AG04450 (cell line): ENCODE measurements at regions not wholly inside any gene's neighbourhood (a gene's known extent, or its start where the extent isn't known, plus 50 kb on each side); places are given as distances from the start of the nearest gene placed in this dataset.

Experiments
- CTCF ChIA-PET: fragments of 300-600, 350-600 bp; formaldehyde crosslinking; extraction: SDS; loops from one replicate; lab custom pipeline; 2022; ENCODE audit warnings: antibody characterized with exemption, inconsistent platforms; lab: Charles Lee
- POLR2A ChIA-PET: fragments of 350-600 bp; formaldehyde crosslinking; extraction: SDS; loops from one replicate; lab custom pipeline; 2021; ENCODE audit warnings: antibody characterized with exemption, inconsistent platforms; lab: Yijun Ruan, JAX
- DNase-seq: peaks from one replicate; pipeline ENCODE4 v3.0.0-alpha.2; 2011; ENCODE audit warnings: low read depth, low spot score
- H3K27ac ChIP-seq: one replicate; pipeline ENCODE4 v1.5.1; 2012; ENCODE audit warnings: low read depth, low read length, control low read depth
- H3K27me3 ChIP-seq: one replicate; pipeline ENCODE4 v1.6.0; 2012; ENCODE audit warnings: low read length; ENCODE audit not compliant: control insufficient read depth, insufficient read depth
- H3K4me3 ChIP-seq: 2 replicates; pipeline ENCODE4 v1.5.1; 2011; ENCODE audit warnings: mild to moderate bottlenecking, low read depth, low read length, control low read depth
- H3K9me3 ChIP-seq: 2 replicates; pipeline ENCODE4 v1.5.1; 2012; ENCODE audit warnings: low read length; ENCODE audit not compliant: control insufficient read depth, insufficient read depth
- CTCF ChIP-seq: IDR thresholded peaks from 2 replicates; pipeline ENCODE4 v1.5.1; 2011; ENCODE audit warnings: low read depth, low read length, control low read depth, inconsistent platforms

- Histone ChIP-seq H3K27ac (no peak overlapping the region), H3K9me3 (no peaks in the 10 kb centered on the region), H3K27me3 (no peaks in the 10 kb centered on the region), H3K4me3 (no peak overlapping the region)
- ChIA-PET CTCF (no interaction called here), POLR2A (no interaction called here)
- TF ChIP-seq CTCF, result no peak
- no peak for DNase-seq
Measured at GRCh38 chr6:85775883-85776282, 133.2 kb upstream of the SYNCRIP start.

- TF ChIP-seq CTCF, result no peak
- POLR2A ChIA-PET, result no interaction called here
- Histone ChIP-seq H3K9me3 (no peaks in the 10 kb centered on the region), H3K4me3 (no peak overlapping the region), H3K27me3 (no peaks in the 10 kb centered on the region), H3K27ac (no peak overlapping the region)
- CTCF ChIA-PET, result no interaction called here
- DNase-seq, result no peak
Measured at GRCh38 chr6:85772641-85773040, 130.0 kb upstream of the SYNCRIP start.

- ChIA-PET CTCF (no interaction called here), POLR2A (no interaction called here)
- H3K27me3 ChIP-seq, result no peaks in the 10 kb centered on the region
- no peak overlapping the region for H3K4me3 ChIP-seq
- H3K9me3 ChIP-seq, result no peaks in the 10 kb centered on the region
- no peak overlapping the region for H3K27ac ChIP-seq
- TF ChIP-seq CTCF, result no peak
- DNase-seq, result no peak
Measured at GRCh38 chr6:85771925-85772430, 129.3 kb upstream of the SYNCRIP start.

GRCh38 chr6:85771455-85771854 is 128.8 kb upstream of the SYNCRIP start:
- ChIA-PET CTCF (no interaction called here), POLR2A (no interaction called here)
- Histone ChIP-seq H3K27ac (no peak overlapping the region), H3K9me3 (no peaks in the 10 kb centered on the region), H3K27me3 (no peaks in the 10 kb centered on the region), H3K4me3 (no peak overlapping the region)
- no peak for DNase-seq
- no peak for TF ChIP-seq CTCF

- CTCF ChIA-PET, result no interaction called here
- DNase-seq, result no peak
- no peak overlapping the region for H3K4me3 ChIP-seq
- no peaks in the 10 kb centered on the region for H3K9me3 ChIP-seq
- TF ChIP-seq CTCF, result no peak
- no peak overlapping the region for H3K27ac ChIP-seq
- POLR2A ChIA-PET, result no interaction called here
- H3K27me3 ChIP-seq, result no peaks in the 10 kb centered on the region
Measured at GRCh38 chr6:85764844-85765243, 122.2 kb upstream of the SYNCRIP start.
